Smooth muscle cell (in vitro differentiated cells): ENCODE measurements at regions not wholly inside any gene's neighbourhood (a gene's known extent, or its start where the extent isn't known, plus 50 kb on each side); places are given as distances from the start of the nearest gene placed in this dataset.

Experiments used
- DNase-seq: peaks from one replicate; lab custom pipeline; 2025; ENCODE audit not compliant: unreplicated experiment; lab: John Stamatoyannopoulos, UW
- H2AFZ ChIP-seq: fragments of 200-600 bp; sonication (generic); 2 replicates; pipeline ENCODE4 v1.6.0; 2016; ENCODE audit warnings: antibody characterized with exemption, low read depth, mild to moderate bottlenecking
- H3F3A ChIP-seq: fragments of 200-600 bp; sonication (generic); 2 replicates; pipeline ENCODE4 v1.6.0; 2017; ENCODE audit warnings: antibody characterized with exemption, low read depth
- H3K27ac ChIP-seq: fragments of 200-600 bp; sonication (generic); 2 replicates; pipeline ENCODE4 v1.5.1; 2016; ENCODE audit warnings: low read depth, mild to moderate bottlenecking
- H3K27me3 ChIP-seq: fragments of 200-600 bp; sonication (generic); 2 replicates; pipeline ENCODE4 v1.6.1; 2016; ENCODE audit warnings: low read depth, mild to moderate bottlenecking
- H3K36me3 ChIP-seq: fragments of 200-600 bp; sonication (generic); 2 replicates; pipeline ENCODE4 v1.5.1; 2016; ENCODE audit warnings: low read depth
- H3K4me1 ChIP-seq: fragments of 200-600 bp; sonication (generic); 2 replicates; pipeline ENCODE4 v1.5.1; 2016; ENCODE audit warnings: low read depth
- H3K4me2 ChIP-seq: fragments of 200-600 bp; sonication (generic); 2 replicates; pipeline ENCODE4 v1.6.0; 2016; ENCODE audit warnings: mild to moderate bottlenecking
- H3K4me3 ChIP-seq: fragments of 200-600 bp; sonication (generic); 2 replicates; pipeline ENCODE4 v1.5.1; 2016; ENCODE audit warnings: mild to moderate bottlenecking
- H3K79me2 ChIP-seq: fragments of 200-600 bp; sonication (generic); 2 replicates; pipeline ENCODE4 v1.6.0; 2016; ENCODE audit warnings: low read depth, mild to moderate bottlenecking
- H3K9ac ChIP-seq: fragments of 200-600 bp; sonication (generic); 2 replicates; pipeline ENCODE4 v1.6.0; 2016; ENCODE audit warnings: low read depth
- H3K9me3 ChIP-seq: fragments of 200-600 bp; sonication (generic); replicated peaks from 2 replicates; pipeline ENCODE4 v1.5.1; 2016; ENCODE audit warnings: low read depth
- H4K20me1 ChIP-seq: fragments of 200-600 bp; sonication (generic); 2 replicates; pipeline ENCODE4 v1.6.0; 2016; ENCODE audit warnings: low read depth
- WGBS: methylation state at CpG from one replicate; pipeline ENCODE4 v1.1.7; 2016; ENCODE audit warnings: low lambda C conversion rate; 5-methylcytosine and 5-hydroxymethylcytosine counted together
- TF ChIP-seq, protein P1 (sequence below): fragments of 200-600 bp; sonication (generic); IDR thresholded peaks from 2 replicates; pipeline ENCODE4 v1.5.1; 2017; ENCODE audit warnings: borderline replicate concordance, mild to moderate bottlenecking, antibody characterized with exemption; ENCODE audit not compliant: insufficient read depth, poor library complexity, severe bottlenecking

DNA sequence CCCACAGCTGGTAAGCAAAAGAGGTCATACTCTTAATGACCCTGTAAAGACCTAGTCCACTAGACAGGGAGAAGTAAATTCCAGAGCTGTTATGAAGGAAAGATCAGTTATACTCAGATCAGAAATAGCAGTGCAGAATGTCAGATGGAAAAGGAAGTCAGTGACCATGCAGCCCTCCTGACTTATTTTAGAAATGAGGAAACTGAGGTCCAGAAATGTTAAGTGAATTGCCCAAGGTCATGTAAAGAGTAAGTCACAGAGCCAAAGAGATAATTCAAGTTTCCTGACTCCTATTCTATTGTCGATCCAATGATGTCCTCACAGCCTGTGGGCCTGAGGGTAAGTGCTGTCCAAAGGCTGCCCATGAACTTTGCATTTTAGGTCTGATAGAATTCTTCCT, 214.9 kb upstream of the IL12B start:
- no peaks in the 10 kb centered on the region for H3K36me3 ChIP-seq
- no peak overlapping the region for H3K4me2 ChIP-seq
- no peaks in the 10 kb centered on the region for H3K4me1 ChIP-seq
- 91% methylated on average over 1 of the region's 1 CpG for WGBS
- H3K27me3 ChIP-seq = no peaks in the 10 kb centered on the region
- no peaks in the 10 kb centered on the region for H3K79me2 ChIP-seq
- H4K20me1 ChIP-seq = no peaks in the 10 kb centered on the region
- TF ChIP-seq, protein P1, sequence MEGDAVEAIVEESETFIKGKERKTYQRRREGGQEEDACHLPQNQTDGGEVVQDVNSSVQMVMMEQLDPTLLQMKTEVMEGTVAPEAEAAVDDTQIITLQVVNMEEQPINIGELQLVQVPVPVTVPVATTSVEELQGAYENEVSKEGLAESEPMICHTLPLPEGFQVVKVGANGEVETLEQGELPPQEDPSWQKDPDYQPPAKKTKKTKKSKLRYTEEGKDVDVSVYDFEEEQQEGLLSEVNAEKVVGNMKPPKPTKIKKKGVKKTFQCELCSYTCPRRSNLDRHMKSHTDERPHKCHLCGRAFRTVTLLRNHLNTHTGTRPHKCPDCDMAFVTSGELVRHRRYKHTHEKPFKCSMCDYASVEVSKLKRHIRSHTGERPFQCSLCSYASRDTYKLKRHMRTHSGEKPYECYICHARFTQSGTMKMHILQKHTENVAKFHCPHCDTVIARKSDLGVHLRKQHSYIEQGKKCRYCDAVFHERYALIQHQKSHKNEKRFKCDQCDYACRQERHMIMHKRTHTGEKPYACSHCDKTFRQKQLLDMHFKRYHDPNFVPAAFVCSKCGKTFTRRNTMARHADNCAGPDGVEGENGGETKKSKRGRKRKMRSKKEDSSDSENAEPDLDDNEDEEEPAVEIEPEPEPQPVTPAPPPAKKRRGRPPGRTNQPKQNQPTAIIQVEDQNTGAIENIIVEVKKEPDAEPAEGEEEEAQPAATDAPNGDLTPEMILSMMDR = no peak
- no peak for DNase-seq
- H3K27ac ChIP-seq = no peak overlapping the region
- no peak overlapping the region for H3K4me3 ChIP-seq
- no peaks in the 10 kb centered on the region for H3F3A ChIP-seq
- H3K9me3 ChIP-seq = no peaks in the 10 kb centered on the region
- H3K9ac ChIP-seq = no peak overlapping the region
- H2AFZ ChIP-seq = no peak overlapping the region

DNA sequence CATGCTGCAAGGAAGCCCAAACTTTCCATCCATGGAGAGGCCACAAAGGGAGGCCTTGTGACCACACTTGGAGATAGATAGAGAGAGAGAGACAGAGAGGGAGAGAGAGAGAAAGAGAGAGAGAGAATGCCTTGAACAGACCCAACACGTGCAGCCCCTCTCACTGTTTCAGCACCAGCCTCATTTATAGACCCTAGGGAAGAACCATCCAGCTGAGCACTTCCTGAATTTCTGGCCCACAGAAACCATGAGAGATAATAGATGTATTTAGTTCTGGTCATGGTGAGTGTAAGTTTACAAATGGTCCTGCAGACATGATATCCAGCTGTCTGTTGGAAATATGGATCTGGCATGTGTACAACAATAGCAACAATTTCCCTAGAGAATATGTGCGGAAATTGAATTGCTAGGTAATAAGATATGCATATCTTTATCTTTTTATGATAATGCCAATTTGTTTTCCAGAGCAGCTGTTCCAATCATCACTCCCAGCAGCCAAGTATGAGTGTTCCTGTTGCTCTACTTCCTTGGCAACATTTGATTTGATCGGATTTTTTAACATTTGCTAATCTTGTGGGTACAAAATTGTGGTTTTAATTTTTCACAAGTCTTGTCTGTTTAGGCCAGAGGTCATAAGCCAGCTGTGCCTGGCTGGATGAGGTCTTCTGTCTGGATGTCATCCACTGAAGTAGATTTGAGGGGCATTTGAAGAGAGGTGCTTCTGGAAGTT, 217.3 kb upstream of the IL12B start:
- Histone ChIP-seq H3K27me3 (no peaks in the 10 kb centered on the region), H3K4me3 (no peak overlapping the region), H4K20me1 (no peaks in the 10 kb centered on the region), H3K79me2 (no peaks in the 10 kb centered on the region), H3K4me1 (peaks cover 3% of the 10 kb centered on the region), H3K27ac (no peak overlapping the region), H3K36me3 (no peaks in the 10 kb centered on the region), H3K4me2 (no peak overlapping the region), H2AFZ (no peak overlapping the region), H3K9ac (no peak overlapping the region), H3F3A (no peaks in the 10 kb centered on the region), H3K9me3 (no peaks in the 10 kb centered on the region)
- TF ChIP-seq, protein P1 = no peak
- no peak for DNase-seq
- WGBS = 96% methylated on average over 3 of the region's 3 CpGs

DNA sequence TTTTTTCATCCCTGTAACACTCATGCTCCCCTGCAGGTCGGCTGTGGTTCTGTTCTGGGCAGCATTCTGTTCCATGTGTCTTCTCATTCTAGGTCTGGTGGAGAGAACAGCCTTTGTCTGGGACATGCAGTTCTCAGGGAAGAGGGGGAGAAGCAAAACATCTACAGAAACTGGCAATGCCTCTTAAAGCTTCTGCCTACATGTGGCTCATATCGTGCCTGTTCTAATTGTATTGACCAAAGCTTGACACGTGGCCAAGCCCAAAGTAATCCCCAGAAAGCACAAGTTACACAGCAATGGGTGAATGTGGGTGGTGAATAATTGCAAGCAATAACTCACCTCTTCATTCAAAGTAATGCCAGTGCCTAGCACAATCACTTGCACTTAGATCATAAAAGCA, 218.2 kb upstream of the IL12B start:
- no peak overlapping the region for H3K4me2 ChIP-seq
- TF ChIP-seq, protein P1 = no peak
- no peaks in the 10 kb centered on the region for H4K20me1 ChIP-seq
- no peak overlapping the region for H3K9ac ChIP-seq
- no peaks in the 10 kb centered on the region for H3K79me2 ChIP-seq
- H3K36me3 ChIP-seq = no peaks in the 10 kb centered on the region
- no peak overlapping the region for H3K4me3 ChIP-seq
- H3K4me1 ChIP-seq = peaks cover 3% of the 10 kb centered on the region
- H3F3A ChIP-seq = no peaks in the 10 kb centered on the region
- H3K27ac ChIP-seq = no peak overlapping the region
- H2AFZ ChIP-seq = no peak overlapping the region
- no peaks in the 10 kb centered on the region for H3K27me3 ChIP-seq
- H3K9me3 ChIP-seq = no peaks in the 10 kb centered on the region
- no peak for DNase-seq
- WGBS = 87% methylated on average over 3 of the region's 3 CpGs

DNA sequence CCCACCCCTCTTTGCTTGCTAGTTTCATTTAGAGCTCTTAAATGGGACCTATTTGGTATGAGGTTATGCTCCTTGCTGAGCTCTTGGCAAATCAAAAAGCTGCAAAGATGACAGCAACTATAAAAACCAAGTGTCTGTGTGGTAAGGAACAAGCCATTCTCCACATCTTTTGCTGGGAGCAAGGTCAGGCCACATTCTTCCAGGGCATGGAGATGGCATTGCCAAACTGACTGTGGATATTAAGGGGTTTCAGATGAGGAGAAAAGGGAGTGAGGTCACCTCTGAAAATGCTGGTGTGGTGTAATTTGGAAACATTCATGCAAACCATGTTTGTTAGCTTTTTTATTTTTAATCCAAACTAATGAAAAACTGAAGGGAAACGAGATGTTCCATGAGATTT, 218.8 kb upstream of the IL12B start:
- DNase-seq = no peak
- 73% methylated on average over 1 of the region's 1 CpG for WGBS
- H3K4me3 ChIP-seq = no peak overlapping the region

More for the DNA sequence above, 218.8 kb upstream of the IL12B start:
- TF ChIP-seq, protein P1 = no peak
- Histone ChIP-seq H3K36me3 (no peaks in the 10 kb centered on the region), H3K9ac (no peak overlapping the region), H2AFZ (no peak overlapping the region), H3K9me3 (no peaks in the 10 kb centered on the region), H3K79me2 (no peaks in the 10 kb centered on the region), H4K20me1 (no peaks in the 10 kb centered on the region), H3K4me1 (peaks cover 3% of the 10 kb centered on the region), H3F3A (no peaks in the 10 kb centered on the region), H3K27ac (no peak overlapping the region), H3K27me3 (no peaks in the 10 kb centered on the region), H3K4me2 (no peak overlapping the region)
